Mesodermal cell (in vitro differentiated cells): ENCODE measurements at regions not wholly inside any gene's neighbourhood (a gene's known extent, or its start where the extent isn't known, plus 50 kb on each side); places are given as distances from the start of the nearest gene placed in this dataset.

Experiments used
- H3K27ac ChIP-seq: 2 replicates; pipeline ENCODE4 v1.7.0; 2013; ENCODE audit warnings: mild to moderate bottlenecking, low read depth, low read length, moderate library complexity; ENCODE audit not compliant: severe bottlenecking
- H3K36me3 ChIP-seq: 2 replicates; pipeline ENCODE4 v1.7.1; 2013; ENCODE audit warnings: mild to moderate bottlenecking, low read length, moderate library complexity; ENCODE audit not compliant: control insufficient read depth, insufficient read depth
- H3K4me1 ChIP-seq: one replicate; pipeline ENCODE4 v1.7.1; 2013; ENCODE audit warnings: mild to moderate bottlenecking, low read length; ENCODE audit not compliant: insufficient read depth, control insufficient read depth, poor library complexity, severe bottlenecking
- H3K4me3 ChIP-seq: 2 replicates; pipeline ENCODE4 v1.7.0; 2013; ENCODE audit warnings: low read length, control low read depth, mild to moderate bottlenecking; ENCODE audit not compliant: insufficient read depth, poor library complexity, severe bottlenecking; ENCODE audit errors: extremely low read depth
- H3K9me3 ChIP-seq: 2 replicates; pipeline ENCODE4 v1.7.1; 2013; ENCODE audit warnings: mild to moderate bottlenecking, low read length, moderate library complexity; ENCODE audit not compliant: control insufficient read depth
- WGBS, 2 experiments: methylation state at CpG; one replicate each; pipeline ENCODE4 v1.1.5; 2013; ENCODE audit warnings: missing lambda C conversion rate in 2 of 2; ENCODE audit not compliant: insufficient coverage in 2 of 2; 5-methylcytosine and 5-hydroxymethylcytosine counted together

GRCh38 chr9:89911721-89912604 lies 307.2 kb downstream of the GADD45G start:
- H3K4me3 ChIP-seq = no peak overlapping the region
- WGBS, 2 experiments = 81 to 93% methylated on average over 4 to 6 of the region's 9 CpGs

GRCh38 chr9:89912605-89912953 lies 307.8 kb downstream of the GADD45G start:
- peaks cover 18% of the 10 kb centered on the region for H3K4me1 ChIP-seq
- WGBS, 2 experiments = 84 to 89% methylated on average over 3 to 4 of the region's 5 CpGs

More at GRCh38 chr9:89911721-89912604, 307.2 kb downstream of the GADD45G start:
- Histone ChIP-seq H3K36me3 (no peaks in the 10 kb centered on the region), H3K27ac (no peak overlapping the region), H3K9me3 (no peaks in the 10 kb centered on the region), H3K4me1 (peaks cover 16% of the 10 kb centered on the region)

GRCh38 chr9:89915187-89915586 lies 310.4 kb downstream of the GADD45G start:
- 100% methylated on average over 1 to 2 of the region's 3 CpGs for WGBS, 2 experiments
- Histone ChIP-seq H3K4me1 (peaks cover 18% of the 10 kb centered on the region), H3K9me3 (no peaks in the 10 kb centered on the region), H3K4me3 (no peak overlapping the region), H3K36me3 (no peaks in the 10 kb centered on the region), H3K27ac (no peak overlapping the region)

More at GRCh38 chr9:89912605-89912953, 307.8 kb downstream of the GADD45G start:
- Histone ChIP-seq H3K36me3 (no peaks in the 10 kb centered on the region), H3K27ac (no peak overlapping the region), H3K4me3 (no peak overlapping the region), H3K9me3 (no peaks in the 10 kb centered on the region)

GRCh38 chr9:89916001-89916597 lies 311.3 kb downstream of the GADD45G start:
- 56% methylated on average over 2 to 4 of the region's 6 CpGs for WGBS, 2 experiments
- Histone ChIP-seq H3K27ac (no peak overlapping the region), H3K4me3 (no peak overlapping the region), H3K9me3 (no peaks in the 10 kb centered on the region), H3K36me3 (no peaks in the 10 kb centered on the region), H3K4me1 (peaks cover 18% of the 10 kb centered on the region)

GRCh38 chr9:89917861-89918260 lies 313.0 kb downstream of the GADD45G start:
- Histone ChIP-seq H3K27ac (no peak overlapping the region), H3K9me3 (no peaks in the 10 kb centered on the region), H3K36me3 (no peaks in the 10 kb centered on the region), H3K4me3 (no peak overlapping the region), H3K4me1 (peaks cover 18% of the 10 kb centered on the region)
- WGBS, 2 experiments = 94% methylated on average over 8 of the region's 9 CpGs

GRCh38 chr9:89919171-89919681 lies 314.4 kb downstream of the GADD45G start:
- 74 to 77% methylated on average over 10 to 11 of the region's 12 CpGs for WGBS, 2 experiments
- Histone ChIP-seq H3K36me3 (no peaks in the 10 kb centered on the region), H3K4me3 (no peak overlapping the region), H3K9me3 (no peaks in the 10 kb centered on the region), H3K27ac (no peak overlapping the region), H3K4me1 (peaks cover 18% of the 10 kb centered on the region)

GRCh38 chr9:89920131-89920530 lies 315.3 kb downstream of the GADD45G start:
- 94 to 95% methylated on average over 4 of the region's 5 CpGs for WGBS, 2 experiments

GRCh38 chr9:89920951-89921350 lies 316.1 kb downstream of the GADD45G start:
- H3K4me3 ChIP-seq = no peak overlapping the region
- WGBS, 2 experiments = 86 to 94% methylated on average over 6 of the region's 8 CpGs
- peaks cover 10% of the 10 kb centered on the region for H3K4me1 ChIP-seq
- H3K27ac ChIP-seq = no peak overlapping the region
- H3K36me3 ChIP-seq = no peaks in the 10 kb centered on the region
- H3K9me3 ChIP-seq = no peaks in the 10 kb centered on the region

More at GRCh38 chr9:89920131-89920530, 315.3 kb downstream of the GADD45G start:
- no peak overlapping the region for H3K27ac ChIP-seq
- H3K9me3 ChIP-seq = no peaks in the 10 kb centered on the region
- H3K4me1 ChIP-seq = peaks cover 18% of the 10 kb centered on the region
- no peaks in the 10 kb centered on the region for H3K36me3 ChIP-seq
- no peak overlapping the region for H3K4me3 ChIP-seq

GRCh38 chr9:89922099-89922498 lies 317.3 kb downstream of the GADD45G start:
- WGBS, 2 experiments = 86 to 89% methylated on average over 6 to 7 of the region's 7 CpGs
- Histone ChIP-seq H3K4me3 (no peak overlapping the region), H3K27ac (no peak overlapping the region), H3K4me1 (peaks cover under 1% of the 10 kb centered on the region), H3K9me3 (no peaks in the 10 kb centered on the region), H3K36me3 (no peaks in the 10 kb centered on the region)

- Histone ChIP-seq H3K36me3 (no peaks in the 10 kb centered on the region), H3K4me3 (no peak overlapping the region), H3K9me3 (no peaks in the 10 kb centered on the region), H3K27ac (no peak overlapping the region), H3K4me1 (no peaks in the 10 kb centered on the region)
- WGBS, 2 experiments = 94 to 98% methylated on average over 4 to 6 of the region's 7 CpGs
Measured at GRCh38 chr9:89923174-89923573, 318.4 kb downstream of the GADD45G start.
